Endothelial cell of umbilical vein (primary cell): ENCODE measurements at regions not wholly inside any gene's neighbourhood (a gene's known extent, or its start where the extent isn't known, plus 50 kb on each side); places are given as distances from the start of the nearest gene placed in this dataset.

Source experiments
- GATA2 ChIP-seq: IDR thresholded peaks from 2 replicates; pipeline ENCODE4 v1.7.0; 2011; ENCODE audit warnings: low read depth, mild to moderate bottlenecking, moderate library complexity, mixed read lengths, low read length; ENCODE audit not compliant: insufficient read length, insufficient read depth
- MYC ChIP-seq: IDR thresholded peaks from one replicate; pipeline ENCODE4 v1.6.1; 2011; ENCODE audit warnings: mild to moderate bottlenecking, low read depth, low read length
- POLR2A ChIP-seq: IDR thresholded peaks from 2 replicates; pipeline ENCODE4 v1.6.1; 2012; ENCODE audit warnings: low read depth, mild to moderate bottlenecking, control low read depth, low read length
- POLR2AphosphoS5 ChIP-seq: IDR thresholded peaks from 2 replicates; pipeline ENCODE4 v1.6.1; 2012; ENCODE audit warnings: low read depth, mild to moderate bottlenecking, control low read depth, low read length, moderate library complexity; ENCODE audit not compliant: insufficient read depth
- TF ChIP-seq, protein P1 (sequence below), 2 donors: IDR thresholded peaks; 1 replicate in 1 of 2; 2 replicates in 1 of 2; pipeline ENCODE4 v1.5.1; 2011; ENCODE audit warnings: low read length in 2 of 2, mild to moderate bottlenecking in 2 of 2, moderate library complexity in 2 of 2, control low read depth in 1 of 2, inconsistent platforms in 1 of 2, low read depth in 1 of 2; ENCODE audit not compliant: insufficient read depth in 1 of 2; ENCODE audit errors: extremely low read depth in 1 of 2

DNA sequence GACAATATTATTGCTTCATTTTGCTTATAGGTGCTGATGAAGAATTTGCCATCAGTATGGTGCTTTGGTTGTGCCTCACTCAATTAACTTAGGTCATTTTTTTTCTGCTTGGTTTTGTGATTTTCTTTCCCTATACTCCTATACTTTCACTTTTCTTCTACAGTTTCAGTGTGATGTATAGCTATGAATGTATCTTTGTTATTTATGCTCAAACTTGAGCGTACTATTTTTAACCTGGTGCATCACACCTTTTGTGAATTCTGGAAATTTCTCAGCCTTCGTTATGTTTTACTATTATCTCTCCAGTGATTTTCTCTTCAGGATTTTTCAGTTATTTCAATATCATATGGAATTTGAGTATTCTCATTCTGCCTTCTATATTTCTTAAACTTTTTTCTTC, 2035.3 kb upstream of the LRRTM1 start:
- no peak for TF ChIP-seq MYC
- TF ChIP-seq POLR2AphosphoS5: no peak
- TF ChIP-seq, protein P1, sequence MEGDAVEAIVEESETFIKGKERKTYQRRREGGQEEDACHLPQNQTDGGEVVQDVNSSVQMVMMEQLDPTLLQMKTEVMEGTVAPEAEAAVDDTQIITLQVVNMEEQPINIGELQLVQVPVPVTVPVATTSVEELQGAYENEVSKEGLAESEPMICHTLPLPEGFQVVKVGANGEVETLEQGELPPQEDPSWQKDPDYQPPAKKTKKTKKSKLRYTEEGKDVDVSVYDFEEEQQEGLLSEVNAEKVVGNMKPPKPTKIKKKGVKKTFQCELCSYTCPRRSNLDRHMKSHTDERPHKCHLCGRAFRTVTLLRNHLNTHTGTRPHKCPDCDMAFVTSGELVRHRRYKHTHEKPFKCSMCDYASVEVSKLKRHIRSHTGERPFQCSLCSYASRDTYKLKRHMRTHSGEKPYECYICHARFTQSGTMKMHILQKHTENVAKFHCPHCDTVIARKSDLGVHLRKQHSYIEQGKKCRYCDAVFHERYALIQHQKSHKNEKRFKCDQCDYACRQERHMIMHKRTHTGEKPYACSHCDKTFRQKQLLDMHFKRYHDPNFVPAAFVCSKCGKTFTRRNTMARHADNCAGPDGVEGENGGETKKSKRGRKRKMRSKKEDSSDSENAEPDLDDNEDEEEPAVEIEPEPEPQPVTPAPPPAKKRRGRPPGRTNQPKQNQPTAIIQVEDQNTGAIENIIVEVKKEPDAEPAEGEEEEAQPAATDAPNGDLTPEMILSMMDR (IDR thresholded peaks at IDR 0.05; ENCODE audit: extremely low read depth in 1 of 2, insufficient read depth in 1 of 2, low read depth in 1 of 2, low read length in 2 of 2): no peak
- no peak for TF ChIP-seq POLR2A
- no peak for TF ChIP-seq GATA2
